Stimulated activated CD8-positive, alpha-beta memory T cell treated with anti-CD3 and anti-CD28 coated beads, Interleukin-12 subunit alpha, Interleukin-12 subunit beta, amount 100 ng/mL, for 1 hour (primary cell): ENCODE measurements at regions not wholly inside any gene's neighbourhood (a gene's known extent, or its start where the extent isn't known, plus 50 kb on each side); places are given as distances from the start of the nearest gene placed in this dataset.
"Not testable (repeated sequence)": the region's sequence is repeated elsewhere in the genome, so short reads cannot be mapped to it uniquely, and the experiment has no call there.

ENCODE experiments used
- DNase-seq: peaks from one replicate; pipeline ENCODE4 v3.0.0-alpha.2; 2020; ENCODE audit warnings: low read depth

DNA sequence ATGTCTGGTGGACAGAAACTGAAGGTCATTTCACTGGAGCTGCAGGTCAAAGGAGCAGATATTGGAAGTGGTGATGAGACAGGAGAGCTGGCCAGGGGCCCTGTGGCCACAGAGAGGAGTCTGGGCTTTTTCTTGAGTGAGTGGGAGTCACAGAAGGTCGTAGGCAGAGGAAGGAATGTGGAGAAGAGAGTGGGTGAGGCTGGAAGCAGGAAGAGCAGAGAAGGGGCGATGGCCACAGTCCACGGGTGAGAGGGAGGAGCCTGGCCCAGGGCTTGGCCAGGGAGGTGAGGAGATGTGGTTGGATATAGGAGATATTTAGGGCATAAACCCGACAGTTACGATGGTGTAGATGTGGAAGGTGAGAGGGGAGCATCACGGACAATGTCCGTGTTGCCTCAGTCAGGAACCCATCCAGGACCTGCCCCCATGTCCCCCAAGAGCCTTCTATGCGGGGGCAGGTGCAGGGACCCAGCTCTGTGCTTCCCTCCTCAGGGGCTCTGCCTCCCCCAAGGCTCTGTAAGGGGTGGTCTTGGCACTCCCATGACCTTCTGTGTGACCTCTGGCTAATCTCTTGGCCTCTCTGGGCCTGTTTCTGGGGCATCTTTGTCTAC is 150.5 kb upstream of the PTPN1 start:
- no peak for DNase-seq

DNA sequence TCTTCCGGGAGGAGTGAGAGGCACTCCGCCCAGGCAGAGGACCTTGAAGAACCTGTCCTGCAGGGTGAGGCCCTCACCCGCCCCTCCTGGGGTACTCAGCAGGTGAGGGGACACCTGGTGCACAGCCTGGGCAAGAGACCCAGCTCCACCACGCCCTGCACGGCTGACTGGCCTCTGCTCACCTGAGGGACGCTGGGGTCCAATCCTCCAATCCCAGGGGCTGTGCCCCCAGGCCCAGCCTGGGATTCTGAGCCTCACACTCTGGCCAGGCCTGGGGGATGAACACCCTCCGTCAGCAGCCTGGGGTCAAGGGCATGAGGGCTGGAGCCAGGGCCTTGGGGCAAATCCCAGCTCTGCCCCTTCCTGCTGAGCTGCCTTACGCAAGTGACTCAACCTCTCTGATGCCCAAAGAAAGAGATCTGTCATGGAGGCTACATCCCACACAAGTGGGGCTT is 149.9 kb upstream of the PTPN1 start:
- DNase-seq = no peak

DNA sequence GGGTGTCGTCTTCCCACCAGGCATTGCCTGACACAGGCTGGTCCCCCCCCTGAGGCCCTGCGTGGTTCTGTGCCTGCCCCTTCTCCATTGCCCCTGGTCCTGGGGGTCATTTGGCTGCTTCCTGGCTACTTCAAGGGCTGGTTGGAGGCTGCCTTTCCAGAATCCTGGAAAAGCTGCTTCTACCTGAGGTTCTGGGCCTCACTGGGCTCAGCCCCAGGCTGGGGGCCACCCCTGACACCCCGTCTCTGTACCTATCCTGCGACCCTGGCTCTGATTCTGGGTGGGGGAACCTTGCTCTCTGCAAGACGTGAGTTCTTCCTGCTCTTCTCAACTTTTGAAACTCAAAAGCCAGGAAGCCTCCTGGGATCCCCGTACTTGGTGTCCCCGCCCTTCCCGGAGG is 149.3 kb upstream of the PTPN1 start:
- DNase-seq = no peak

DNA sequence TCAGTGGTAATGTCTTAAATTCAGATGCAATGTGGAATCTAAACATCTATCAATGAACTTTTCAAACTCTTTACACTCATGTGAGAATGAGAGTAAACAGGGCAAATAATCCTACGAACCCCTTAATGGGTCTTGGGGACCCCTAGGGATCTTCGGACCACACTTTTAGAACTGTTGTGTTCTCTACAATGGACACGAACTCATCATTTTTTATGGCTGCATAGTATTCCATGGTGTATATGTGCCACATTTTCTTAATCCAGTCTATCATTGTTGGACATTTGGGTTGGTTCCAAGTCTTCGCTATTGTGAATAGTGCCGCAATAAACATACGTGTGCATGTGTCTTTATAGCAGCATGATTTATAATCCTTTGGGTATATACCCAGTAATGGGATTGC is 148.0 kb upstream of the PTPN1 start:
- not testable (repeated sequence) for DNase-seq

DNA sequence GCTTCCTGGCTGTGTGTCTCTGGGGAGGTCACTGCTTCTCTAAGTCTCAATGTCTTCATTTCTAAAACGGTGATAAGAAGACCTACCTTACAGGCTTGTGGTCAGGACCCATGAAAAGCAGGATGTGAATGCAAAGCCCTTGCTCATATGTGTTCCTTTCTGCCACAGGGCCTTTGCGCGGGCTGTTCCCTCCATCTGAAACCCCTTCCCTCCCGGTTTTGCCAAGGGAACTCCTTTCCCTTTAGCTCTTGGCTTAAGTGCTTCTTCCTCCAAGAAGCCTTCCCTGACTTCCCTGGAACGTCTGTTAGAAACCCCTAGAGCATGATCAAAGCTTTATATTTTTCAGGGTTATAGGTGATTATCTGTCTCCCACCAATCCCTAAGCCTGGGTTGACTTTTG is 147.2 kb upstream of the PTPN1 start:
- no peak for DNase-seq

DNA sequence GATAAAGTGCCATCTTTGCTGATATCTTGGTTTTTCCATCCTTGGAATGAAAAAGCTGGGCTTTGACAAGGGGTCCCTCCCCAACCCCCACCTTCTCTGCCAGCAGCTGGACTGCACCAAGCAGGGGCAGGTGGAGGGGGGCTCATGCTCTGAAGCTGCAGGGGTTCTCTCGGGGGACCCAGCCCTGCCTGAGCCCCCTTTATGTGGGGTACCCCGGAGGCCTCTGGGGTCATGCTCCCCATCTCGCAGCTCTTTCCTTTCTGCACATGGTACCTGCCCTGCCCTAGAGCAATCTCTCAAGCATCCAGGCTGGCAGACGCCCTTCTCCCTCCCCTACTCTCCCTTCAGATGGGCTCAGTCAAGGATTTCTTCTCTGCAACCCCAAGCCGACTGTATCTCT is 146.7 kb upstream of the PTPN1 start:
- no peak for DNase-seq

DNA sequence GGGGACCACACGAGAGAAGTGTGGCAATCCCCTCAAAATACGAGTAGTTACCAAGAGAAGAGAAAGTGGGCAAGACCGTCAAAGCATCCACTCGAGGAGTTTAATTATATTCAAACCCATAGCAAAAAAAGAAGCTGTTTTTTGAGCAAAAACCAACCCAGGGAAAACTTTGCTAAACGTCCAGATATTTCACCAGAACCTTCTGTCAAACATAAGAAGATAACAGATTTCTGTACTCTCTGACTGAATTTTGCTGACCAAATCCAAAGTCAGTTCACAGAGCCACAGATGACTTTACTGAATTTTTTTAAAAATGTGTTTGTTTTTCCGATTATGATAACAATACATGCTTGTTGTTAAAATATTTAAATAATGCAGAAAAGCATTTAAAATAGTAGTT is 145.6 kb upstream of the PTPN1 start:
- no peak for DNase-seq

DNA sequence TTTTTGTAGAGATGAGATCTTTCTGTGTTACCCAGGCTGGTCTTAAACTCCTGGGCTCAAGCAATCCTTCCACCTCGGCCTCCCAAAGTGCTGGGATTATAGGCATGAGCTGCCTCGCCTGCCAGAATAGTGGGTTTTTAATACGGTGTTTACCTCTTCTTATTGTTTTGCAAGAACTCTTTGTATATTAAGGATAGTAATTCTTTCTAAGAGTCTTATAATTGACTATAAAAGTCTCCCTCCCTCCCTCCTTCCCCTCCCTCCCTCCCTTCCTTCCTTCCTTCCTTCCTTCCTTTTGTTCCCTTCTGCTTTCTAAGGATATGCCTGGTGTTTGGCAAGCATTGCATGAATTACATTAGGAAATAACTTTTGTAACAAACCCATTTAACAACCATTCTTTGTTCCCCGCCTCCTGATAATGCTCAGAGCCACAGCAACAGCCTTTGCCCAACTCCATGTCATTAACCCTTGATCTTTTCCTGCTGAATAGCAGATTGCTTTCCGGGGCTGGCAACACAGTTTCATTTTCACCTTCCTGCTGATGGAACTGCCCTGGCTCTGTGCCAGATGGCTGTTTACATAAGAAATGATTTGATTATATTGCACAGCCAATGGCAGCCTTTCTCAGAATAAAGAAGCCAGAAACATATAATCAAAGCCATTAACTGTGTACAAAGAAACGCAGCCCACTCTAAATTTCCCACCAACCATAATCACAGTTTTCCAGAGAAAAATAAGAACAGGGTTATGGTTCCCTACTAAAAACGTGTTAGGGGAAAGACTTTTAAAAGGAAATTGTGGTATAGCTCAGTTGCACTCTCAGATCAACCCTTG is 143.7 kb upstream of the PTPN1 start:
- DNase-seq = no peak

DNA sequence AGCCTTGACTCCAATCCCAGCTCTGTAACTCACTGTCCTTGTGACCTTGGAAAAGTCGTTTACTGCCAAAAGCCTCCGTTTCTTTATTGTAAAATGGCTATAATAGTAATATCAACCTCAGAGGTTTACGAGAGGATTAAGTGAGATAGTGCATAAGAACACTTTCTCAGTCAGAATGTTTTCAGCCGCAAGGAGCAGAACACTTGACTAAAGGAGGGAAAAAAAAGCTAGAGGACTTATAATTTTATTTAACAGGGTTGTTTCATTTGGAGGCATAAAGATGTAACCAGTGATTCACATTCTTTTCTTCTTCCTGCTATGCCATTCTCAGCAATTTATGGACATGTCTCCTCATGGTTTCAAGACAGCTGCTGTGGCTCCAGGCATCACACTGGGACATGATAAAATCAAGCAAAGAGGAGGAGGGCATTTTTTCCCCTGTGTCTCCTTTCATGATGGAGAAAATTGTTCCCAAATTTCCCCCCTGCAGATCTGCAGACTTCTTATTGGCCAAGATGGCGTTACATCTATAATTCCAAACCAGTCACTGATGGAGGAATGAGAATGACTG is 143.0 kb upstream of the PTPN1 start:
- DNase-seq = no peak

DNA sequence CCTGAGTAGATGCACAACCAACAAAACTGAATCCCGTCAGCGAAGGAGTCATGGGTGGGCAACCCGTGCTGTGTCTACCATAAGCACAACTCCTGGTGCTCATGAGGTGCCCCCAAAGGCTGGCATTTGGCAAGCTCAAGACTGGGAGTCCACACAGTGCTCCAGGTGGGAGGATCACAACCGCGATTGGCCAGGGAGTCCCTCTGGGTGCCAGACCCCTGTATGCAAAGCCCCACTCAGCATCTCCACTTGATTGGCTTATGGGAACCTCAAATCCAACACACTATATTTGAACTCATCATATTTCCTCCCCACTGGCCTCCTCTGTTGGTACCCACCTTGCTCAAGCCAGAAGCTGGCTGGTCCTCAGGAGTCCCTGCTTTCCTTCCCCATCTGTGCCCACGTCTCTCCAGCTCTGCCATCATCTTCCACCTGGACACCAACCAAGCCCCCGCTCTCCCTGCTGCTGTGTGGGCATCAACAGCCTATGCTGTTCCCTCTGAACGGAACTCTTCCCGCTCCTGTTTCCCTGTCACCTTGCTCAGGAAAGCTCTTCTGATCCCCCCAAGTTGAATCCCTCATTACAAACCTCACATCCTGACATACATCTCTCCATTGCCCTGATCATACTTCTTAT is 142.3 kb upstream of the PTPN1 start:
- DNase-seq = no peak

DNA sequence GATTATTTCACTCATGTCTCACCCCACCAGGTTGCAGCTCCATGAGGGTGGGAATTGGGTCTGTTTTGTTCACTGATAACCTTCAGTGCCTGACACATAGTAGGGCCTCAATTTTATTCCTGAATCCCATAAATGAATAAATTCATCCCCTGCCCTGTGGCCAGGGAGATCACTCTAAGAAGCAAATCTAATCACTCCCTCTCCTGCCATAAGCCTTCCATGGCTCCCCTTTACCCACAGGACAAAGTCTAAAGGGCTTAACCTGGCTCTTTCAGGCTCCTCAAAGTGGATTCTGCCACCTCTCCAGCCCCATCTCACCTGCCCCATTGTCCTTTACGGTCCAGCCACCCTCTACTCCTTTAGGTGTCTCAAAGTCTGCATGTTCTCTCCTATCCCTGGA is 141.8 kb upstream of the PTPN1 start:
- no peak for DNase-seq

DNA sequence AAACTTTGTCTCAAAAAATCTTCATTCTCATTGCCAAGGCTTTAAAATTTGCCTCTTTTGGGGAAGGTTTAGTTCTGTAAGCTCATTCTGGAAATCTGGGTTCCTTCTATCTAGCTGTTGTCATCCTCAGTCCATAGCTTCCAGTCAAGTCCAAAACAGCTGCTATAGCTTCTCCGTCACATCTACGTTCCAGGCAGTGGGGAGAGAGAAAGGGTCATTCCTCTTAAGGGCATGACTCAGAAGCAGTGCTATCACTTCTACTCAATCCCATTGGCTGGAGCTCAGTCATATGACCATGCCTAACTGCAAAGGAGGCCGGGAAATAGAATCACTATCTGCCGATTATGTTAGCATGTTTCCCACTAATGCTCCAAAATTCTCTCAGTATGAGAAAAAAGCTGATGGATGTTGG is 141.4 kb upstream of the PTPN1 start:
- no peak for DNase-seq

DNA sequence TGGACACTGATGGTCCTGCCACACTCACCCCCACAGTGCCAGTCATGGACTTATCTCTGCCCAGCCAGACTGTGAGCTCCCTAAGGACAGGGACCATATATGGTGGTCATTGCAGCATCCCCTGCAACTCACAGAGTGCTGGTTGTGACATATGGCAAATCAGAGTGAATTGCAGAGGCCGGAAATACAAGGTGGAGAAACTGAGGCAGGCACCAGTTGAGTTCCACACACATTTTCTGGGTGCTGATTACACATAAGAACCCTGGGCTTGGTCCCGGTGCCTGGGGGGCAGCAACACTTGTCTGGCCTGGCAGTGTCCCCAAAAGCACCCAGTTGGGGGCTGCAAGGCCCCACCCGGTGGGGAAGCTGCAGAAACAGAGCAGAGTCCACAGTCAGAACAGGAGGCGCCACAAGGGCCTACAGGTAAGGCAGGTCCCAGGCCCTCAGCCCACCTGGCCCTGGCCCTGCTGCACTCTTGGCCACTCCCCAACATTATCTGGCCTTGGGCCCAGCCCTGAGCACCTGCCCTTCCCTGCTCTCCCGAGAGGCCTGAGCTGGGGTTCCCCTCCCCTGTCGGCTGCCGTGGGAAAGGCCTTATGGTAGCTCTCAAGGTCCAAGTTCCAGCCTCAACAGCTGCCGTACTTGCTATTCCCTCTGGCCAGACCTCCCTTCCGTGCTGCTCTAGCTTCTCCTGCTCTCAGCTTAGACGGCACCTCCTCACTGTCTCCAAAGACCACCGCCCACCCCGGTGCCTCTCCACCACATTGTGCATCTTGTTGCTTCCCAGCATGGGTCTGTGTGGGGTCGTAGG is 140.8 kb upstream of the PTPN1 start:
- DNase-seq = no peak

DNA sequence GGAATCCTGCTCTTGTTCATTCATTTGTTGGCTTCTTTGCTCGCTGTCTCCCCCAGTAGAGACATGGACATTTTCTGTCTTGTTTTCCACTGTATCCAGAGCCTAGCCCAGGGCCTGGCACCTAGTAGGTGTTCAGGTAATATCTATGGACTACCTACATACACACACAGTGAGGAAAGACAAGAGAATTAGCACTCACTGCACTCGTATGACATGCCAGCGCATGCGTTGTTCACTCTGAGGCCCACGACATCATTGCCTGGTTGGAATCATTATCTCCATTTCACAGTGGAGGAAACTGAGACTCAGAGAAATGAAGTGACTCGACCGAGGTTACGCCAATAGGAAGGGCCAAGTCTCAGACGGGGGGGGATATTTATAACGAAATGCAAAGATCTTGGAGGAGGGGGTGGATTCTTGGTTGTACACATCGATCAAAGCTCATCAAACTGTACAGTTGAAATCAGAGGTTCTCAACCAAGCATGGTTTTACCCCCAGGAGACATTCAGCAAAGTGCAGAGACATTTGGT is 140.1 kb upstream of the PTPN1 start:
- no peak for DNase-seq

DNA sequence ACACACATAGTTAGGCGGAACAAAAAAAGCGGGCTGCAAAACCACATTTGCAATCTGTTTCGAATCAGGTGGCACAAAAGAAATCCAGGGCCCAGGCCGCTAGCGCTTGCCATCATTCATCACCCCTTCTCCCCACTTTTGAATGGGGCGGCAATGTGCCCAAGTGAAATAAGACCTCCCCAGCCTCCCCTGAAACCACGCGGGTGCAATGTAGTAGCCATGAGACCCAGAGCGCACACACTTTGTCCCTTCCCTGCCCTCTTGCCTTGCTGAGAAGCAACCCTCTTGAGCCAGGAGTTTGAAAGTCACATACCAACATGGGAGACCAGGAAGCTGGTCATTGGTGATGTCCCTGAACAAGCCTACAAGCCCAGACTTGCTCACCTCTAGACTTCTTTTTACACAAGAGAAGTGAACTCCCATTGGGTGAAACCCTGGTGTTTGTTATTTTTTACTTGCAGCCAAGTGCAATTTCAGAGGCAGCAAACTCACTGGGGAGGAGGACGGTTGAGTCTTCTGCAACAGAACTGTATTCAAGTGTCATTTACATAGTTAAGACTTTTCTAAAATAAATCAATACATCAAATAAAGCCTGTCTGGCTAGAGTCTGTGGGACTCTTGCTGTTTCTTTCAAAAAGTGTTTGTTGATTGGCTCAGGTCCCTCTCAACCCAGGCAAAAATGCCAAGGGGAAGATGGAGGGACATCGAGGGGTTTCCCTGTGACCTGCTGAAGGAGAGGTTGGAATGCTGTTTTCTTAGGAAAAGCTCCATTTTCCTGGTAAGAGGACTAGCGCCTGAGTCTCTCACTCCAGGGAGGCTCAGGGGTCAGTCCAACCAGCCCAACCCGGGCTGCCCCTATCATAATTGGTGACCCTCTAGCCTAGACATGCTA is 138.1 kb upstream of the PTPN1 start:
- DNase-seq = no peak

DNA sequence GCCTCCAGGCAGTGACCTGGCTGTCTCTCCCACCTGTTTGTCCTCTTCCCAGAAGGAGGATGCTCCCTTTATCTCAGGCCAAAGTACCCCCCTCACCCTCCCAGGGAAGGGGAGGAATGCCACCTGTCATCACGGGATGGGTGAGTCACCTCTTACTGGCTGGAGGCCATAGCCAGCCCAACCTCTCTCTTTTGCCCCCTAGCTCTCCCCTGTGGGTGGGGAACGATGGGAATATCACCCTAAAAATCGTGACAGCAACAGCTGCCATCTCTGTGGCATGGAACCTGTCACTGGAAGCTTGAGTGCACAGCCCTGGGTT is 137.5 kb upstream of the PTPN1 start:
- DNase-seq = no peak

DNA sequence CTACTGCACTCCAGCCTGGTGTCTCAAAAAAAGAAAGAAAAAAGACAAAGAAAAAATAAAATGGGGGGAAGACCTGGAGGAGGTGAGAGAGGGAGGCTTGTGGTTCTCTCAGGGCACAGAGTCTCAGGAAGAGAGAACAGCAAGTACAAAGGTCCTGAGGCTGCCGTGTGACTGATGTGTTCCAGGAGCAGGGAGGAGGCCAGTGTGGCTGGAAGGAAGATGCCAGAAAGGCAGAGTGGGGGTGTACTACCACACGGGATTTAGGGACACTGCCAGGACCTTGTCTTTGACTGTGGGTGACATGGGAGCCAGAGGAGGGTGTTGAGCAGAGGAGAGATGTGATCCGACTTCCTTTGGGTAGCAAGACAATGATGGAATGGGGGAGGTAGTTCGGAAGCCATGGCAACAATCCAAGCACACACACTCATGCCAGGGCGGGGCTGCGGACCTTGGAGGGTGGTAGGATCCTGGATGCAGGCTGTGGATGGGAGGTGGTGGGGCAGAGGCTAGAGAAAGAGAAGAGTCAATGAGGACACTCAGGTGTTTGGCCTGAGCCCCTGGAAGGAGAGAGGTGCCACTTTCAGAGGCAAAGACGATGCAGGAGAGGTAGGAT is 136.4 kb upstream of the PTPN1 start:
- no peak for DNase-seq

DNA sequence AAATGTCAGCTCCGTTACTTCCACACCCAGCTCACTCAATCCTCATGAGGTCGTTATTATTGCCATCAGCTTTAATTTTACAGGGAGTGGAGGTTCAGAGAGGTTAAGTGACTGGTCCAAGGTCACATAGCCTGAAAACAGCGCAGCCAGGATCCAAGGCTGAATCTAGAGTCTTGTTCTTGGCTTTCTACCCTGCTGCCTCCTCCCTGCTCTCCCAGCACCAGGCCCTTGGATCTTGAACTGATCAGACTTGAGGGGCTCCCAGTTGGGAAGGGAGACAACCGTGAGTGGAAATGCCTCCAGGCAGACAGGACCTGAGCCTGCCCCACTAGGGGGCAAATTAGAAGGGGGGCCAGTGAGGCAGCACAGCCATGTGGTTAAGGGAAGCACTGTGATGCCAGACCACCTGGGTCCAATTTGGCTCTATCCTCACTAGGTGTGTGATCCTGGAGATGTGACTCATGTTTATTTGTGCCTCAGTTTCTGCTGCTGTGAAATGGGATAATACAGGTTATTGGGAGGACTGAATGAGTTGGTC is 135.6 kb upstream of the PTPN1 start:
- no peak for DNase-seq

DNA sequence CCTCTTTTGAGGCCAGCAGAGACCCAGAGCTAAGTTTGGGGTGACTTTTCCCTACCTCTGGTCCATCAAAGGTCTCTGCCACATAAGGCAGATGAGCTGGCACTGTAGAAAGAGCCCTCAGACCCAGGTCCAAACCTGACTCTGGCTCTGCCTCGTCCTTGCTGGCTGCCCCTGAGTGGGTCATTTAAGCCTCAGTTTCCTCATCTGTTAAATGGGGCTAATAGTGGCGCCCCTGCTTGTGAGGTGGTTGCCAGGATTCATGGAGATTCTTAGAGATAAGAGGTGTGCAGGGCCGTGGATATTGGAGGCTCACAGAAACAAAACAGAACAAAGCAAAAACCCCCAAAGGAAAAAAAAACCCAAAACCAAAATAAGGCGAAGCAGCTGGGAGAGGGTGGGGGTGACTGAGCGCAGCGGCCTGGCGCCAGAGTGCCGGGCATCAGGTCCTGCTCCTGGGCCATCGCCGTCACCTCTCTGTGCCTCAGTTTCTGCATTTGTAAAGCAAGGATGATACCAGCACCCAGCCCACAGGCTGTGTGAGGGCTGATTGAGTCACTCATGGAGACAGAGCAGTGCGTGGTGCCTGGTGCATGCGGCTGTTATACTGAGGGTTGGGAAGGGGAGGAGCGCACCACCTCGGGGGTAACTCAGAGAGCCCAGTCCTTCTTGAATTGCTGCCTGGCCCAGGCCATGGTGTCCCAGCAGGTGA is 133.8 kb upstream of the PTPN1 start:
- DNase-seq = no peak
